Islet precursor cell (in vitro differentiated cells): ENCODE measurements at regions not wholly inside any gene's neighbourhood (a gene's known extent, or its start where the extent isn't known, plus 50 kb on each side); places are given as distances from the start of the nearest gene placed in this dataset.
"Not testable (repeated sequence)": the region's sequence is repeated elsewhere in the genome, so short reads cannot be mapped to it uniquely, and the experiment has no call there.

Experiments
- DNase-seq: peaks from one replicate; pipeline ENCODE4 v3.0.0-alpha.2; 2018

- DNase-seq, result no peak
These were observed 104.4 kb upstream of the SERPINE2 start for GRCh38 chr2:224143526-224143925.

- no peak for DNase-seq
These were observed 103.6 kb upstream of the SERPINE2 start for GRCh38 chr2:224142397-224143312.

- no peak for DNase-seq
These were observed 102.2 kb upstream of the SERPINE2 start for GRCh38 chr2:224141304-224141703.

GRCh38 chr2:224137208-224137607 is 98.1 kb upstream of the SERPINE2 start:
- no peak for DNase-seq

GRCh38 chr2:224136396-224136795 is 97.3 kb upstream of the SERPINE2 start:
- no peak for DNase-seq

GRCh38 chr2:224135881-224136280 is 96.8 kb upstream of the SERPINE2 start:
- DNase-seq, result no peak

GRCh38 chr2:224134003-224134734 is 95.1 kb upstream of the SERPINE2 start:
- no peak for DNase-seq

- DNase-seq, result no peak
These were observed 94.3 kb upstream of the SERPINE2 start for GRCh38 chr2:224133387-224133786.

GRCh38 chr2:224127871-224128501 is 88.9 kb upstream of the SERPINE2 start:
- no peak for DNase-seq

- no peak for DNase-seq
These were observed 87.4 kb upstream of the SERPINE2 start for GRCh38 chr2:224126440-224126839.

- peak; percentile 65 for DNase-seq
These were observed 86.9 kb upstream of the SERPINE2 start for GRCh38 chr2:224126003-224126402.

GRCh38 chr2:224122542-224122941 is 83.5 kb upstream of the SERPINE2 start:
- no peak for DNase-seq

- no peak for DNase-seq
These were observed 82.5 kb upstream of the SERPINE2 start for GRCh38 chr2:224121406-224122067.

- DNase-seq, result no peak
These were observed 81.9 kb upstream of the SERPINE2 start for GRCh38 chr2:224120986-224121385.

GRCh38 chr2:224119846-224120245 is 80.8 kb upstream of the SERPINE2 start:
- not testable (repeated sequence) for DNase-seq

GRCh38 chr2:224114428-224114827 is 75.3 kb upstream of the SERPINE2 start:
- DNase-seq, result no peak

GRCh38 chr2:224113930-224114329 is 74.8 kb upstream of the SERPINE2 start:
- DNase-seq, result not testable (repeated sequence)

- DNase-seq, result peak; percentile 76
These were observed 72.5 kb upstream of the SERPINE2 start for GRCh38 chr2:224111576-224111975.

GRCh38 chr2:224110811-224111210 is 71.7 kb upstream of the SERPINE2 start:
- no peak for DNase-seq

- no peak for DNase-seq
These were observed 70.7 kb upstream of the SERPINE2 start for GRCh38 chr2:224109751-224110150.

GRCh38 chr2:224106794-224107193 is 67.7 kb upstream of the SERPINE2 start:
- DNase-seq, result no peak

- DNase-seq, result peak; percentile 76
These were observed 65.7 kb upstream of the SERPINE2 start for GRCh38 chr2:224104668-224105386.
